Left ventricle myocardium inferior (tissue), 1 donor: ENCODE measurements at regions not wholly inside any gene's neighbourhood (a gene's known extent, or its start where the extent isn't known, plus 50 kb on each side); places are given as distances from the start of the nearest gene placed in this dataset.

Source experiments
- DNase-seq: peaks from one replicate; pipeline ENCODE4 v3.0.0-alpha.2; 2020
- H3K27ac ChIP-seq: fragments of 200-600 bp; replicated peaks from 2 replicates; pipeline ENCODE4 v1.8.0; 2021
- H3K27me3 ChIP-seq: fragments of 200-600 bp; 2 replicates; pipeline ENCODE4 v1.8.0; 2021; ENCODE audit warnings: low read depth
- H3K36me3 ChIP-seq: fragments of 200-600 bp; 2 replicates; pipeline ENCODE4 v1.8.0; 2021
- H3K4me1 ChIP-seq: fragments of 200-600 bp; 2 replicates; pipeline ENCODE4 v1.8.0; 2021
- H3K4me3 ChIP-seq: fragments of 200-600 bp; 2 replicates; pipeline ENCODE4 v1.8.0; 2021; ENCODE audit warnings: mild to moderate bottlenecking, moderate library complexity
- H3K9me3 ChIP-seq: fragments of 200-600 bp; replicated peaks from 2 replicates; pipeline ENCODE4 v1.8.0; 2021
- intact Hi-C: fragments of 100-400 bp; cut with micrococcal nuclease; formaldehyde crosslinking; loops from one replicate; pipeline ENCODE4 v1.11.0; 2022
- TF ChIP-seq, protein P1 (sequence below): fragments of 200-600 bp; IDR thresholded peaks from 2 replicates; pipeline ENCODE4 v1.8.0; 2021; ENCODE audit warnings: antibody characterized with exemption, mild to moderate bottlenecking, borderline replicate concordance
- donor health status: DM: no; HTN: yes; CAD: no; lungs with severe emphysema.

DNA sequence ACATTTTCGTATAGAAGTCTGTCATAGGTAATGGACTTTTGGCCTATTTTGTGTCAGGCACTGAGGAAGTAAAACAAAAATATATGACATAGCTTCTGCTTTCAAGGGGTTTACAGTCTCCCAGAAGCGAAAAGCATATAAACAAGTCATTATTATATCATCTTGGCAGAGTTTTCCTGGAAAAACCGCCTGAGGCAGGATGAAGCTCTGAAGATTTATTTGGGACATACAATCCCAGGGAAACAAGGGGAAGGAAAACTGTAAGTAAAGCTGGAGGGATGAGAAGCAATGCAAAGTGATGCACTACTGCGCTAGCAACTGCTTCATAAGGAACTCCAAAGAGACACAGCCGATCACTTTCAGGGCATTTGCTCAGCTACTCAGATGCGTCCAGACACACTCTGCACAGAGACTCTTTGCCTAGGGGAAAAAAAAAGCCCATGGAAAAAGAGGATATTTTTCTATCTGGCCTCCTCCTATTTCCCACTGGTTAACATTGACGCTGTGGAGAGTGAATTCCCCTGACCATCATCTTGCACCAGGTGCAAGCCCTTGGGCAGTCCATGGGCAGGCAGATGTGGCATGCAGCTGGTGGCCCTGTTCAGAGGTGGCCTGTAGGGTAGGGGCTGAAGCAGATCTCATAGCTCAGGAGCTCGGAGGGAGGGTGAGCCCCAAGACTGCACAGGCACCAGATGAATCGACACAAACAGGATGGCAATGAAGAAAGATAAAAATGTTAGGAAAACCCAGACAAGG is 158.1 kb downstream of the METTL4 start:
- Histone ChIP-seq H3K4me1 (no peaks in the 10 kb centered on the region), H3K9me3 (no peaks in the 10 kb centered on the region), H3K27ac (no peak overlapping the region), H3K36me3 (no peaks in the 10 kb centered on the region), H3K27me3 (no peaks in the 10 kb centered on the region), H3K4me3 (no peak overlapping the region)
- TF ChIP-seq, protein P1, sequence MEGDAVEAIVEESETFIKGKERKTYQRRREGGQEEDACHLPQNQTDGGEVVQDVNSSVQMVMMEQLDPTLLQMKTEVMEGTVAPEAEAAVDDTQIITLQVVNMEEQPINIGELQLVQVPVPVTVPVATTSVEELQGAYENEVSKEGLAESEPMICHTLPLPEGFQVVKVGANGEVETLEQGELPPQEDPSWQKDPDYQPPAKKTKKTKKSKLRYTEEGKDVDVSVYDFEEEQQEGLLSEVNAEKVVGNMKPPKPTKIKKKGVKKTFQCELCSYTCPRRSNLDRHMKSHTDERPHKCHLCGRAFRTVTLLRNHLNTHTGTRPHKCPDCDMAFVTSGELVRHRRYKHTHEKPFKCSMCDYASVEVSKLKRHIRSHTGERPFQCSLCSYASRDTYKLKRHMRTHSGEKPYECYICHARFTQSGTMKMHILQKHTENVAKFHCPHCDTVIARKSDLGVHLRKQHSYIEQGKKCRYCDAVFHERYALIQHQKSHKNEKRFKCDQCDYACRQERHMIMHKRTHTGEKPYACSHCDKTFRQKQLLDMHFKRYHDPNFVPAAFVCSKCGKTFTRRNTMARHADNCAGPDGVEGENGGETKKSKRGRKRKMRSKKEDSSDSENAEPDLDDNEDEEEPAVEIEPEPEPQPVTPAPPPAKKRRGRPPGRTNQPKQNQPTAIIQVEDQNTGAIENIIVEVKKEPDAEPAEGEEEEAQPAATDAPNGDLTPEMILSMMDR = no peak
- intact Hi-C loops = no loop called here
- DNase-seq = no peak

GRCh38 chr18:2414235-2414634 is 157.1 kb downstream of the METTL4 start:
- Histone ChIP-seq H3K9me3 (no peaks in the 10 kb centered on the region), H3K4me1 (no peaks in the 10 kb centered on the region), H3K27me3 (no peaks in the 10 kb centered on the region), H3K4me3 (no peak overlapping the region), H3K27ac (no peak overlapping the region), H3K36me3 (no peaks in the 10 kb centered on the region)
- DNase-seq = no peak
- intact Hi-C loops = no loop called here
- TF ChIP-seq, protein P1 = no peak

- Histone ChIP-seq H3K9me3 (no peaks in the 10 kb centered on the region), H3K4me1 (no peaks in the 10 kb centered on the region), H3K27ac (no peak overlapping the region), H3K36me3 (no peaks in the 10 kb centered on the region), H3K4me3 (no peak overlapping the region), H3K27me3 (no peaks in the 10 kb centered on the region)
- DNase-seq = no peak
- intact Hi-C loops = no loop called here
- TF ChIP-seq, protein P1 = no peak
Measured at GRCh38 chr18:2415656-2416055, 155.6 kb downstream of the METTL4 start.

GRCh38 chr18:2417861-2418610 is 153.3 kb downstream of the METTL4 start:
- H3K9me3 ChIP-seq = no peaks in the 10 kb centered on the region
- no peak for DNase-seq
- no peak overlapping the region for H3K4me3 ChIP-seq
- intact Hi-C loops = no loop called here
- no peaks in the 10 kb centered on the region for H3K27me3 ChIP-seq
- TF ChIP-seq, protein P1 = no peak
- no peaks in the 10 kb centered on the region for H3K4me1 ChIP-seq
- no peak overlapping the region for H3K27ac ChIP-seq
- H3K36me3 ChIP-seq = no peaks in the 10 kb centered on the region

DNA sequence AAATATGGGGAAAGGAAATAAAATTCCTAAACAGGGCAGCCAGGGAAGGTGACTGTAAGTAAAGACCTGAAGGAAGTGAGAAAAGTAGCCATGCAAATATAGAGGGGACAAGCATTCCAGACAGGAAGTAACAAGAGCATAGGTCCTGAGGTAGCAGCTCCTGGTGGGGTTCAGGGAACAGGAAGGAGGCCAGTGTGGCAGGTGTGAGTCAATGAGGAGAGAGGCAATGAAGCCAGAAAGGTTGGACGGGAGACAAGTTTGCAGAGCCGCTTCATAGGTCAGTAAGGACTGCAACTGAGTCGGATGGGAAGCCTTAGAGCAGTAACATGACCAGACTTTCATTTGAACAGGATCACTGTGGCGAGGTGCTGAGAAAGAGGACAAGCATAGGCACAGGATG is 150.9 kb downstream of the METTL4 start:
- Histone ChIP-seq H3K4me1 (no peaks in the 10 kb centered on the region), H3K9me3 (no peaks in the 10 kb centered on the region), H3K36me3 (no peaks in the 10 kb centered on the region), H3K27ac (no peak overlapping the region), H3K27me3 (no peaks in the 10 kb centered on the region), H3K4me3 (no peak overlapping the region)
- intact Hi-C loops = no loop called here
- TF ChIP-seq, protein P1 = no peak
- DNase-seq = no peak
